Putamen (tissue), 1 donor: ENCODE measurements at regions not wholly inside any gene's neighbourhood (a gene's known extent, or its start where the extent isn't known, plus 50 kb on each side); places are given as distances from the start of the nearest gene placed in this dataset.
"Not testable (repeated sequence)": the region's sequence is repeated elsewhere in the genome, so short reads cannot be mapped to it uniquely, and the experiment has no call there.

Source experiments
- DNase-seq: peaks from one replicate; pipeline ENCODE4 v3.0.0-alpha.2; 2016; ENCODE audit warnings: low spot score

GRCh38 chr9:106056328-106056727 lies 362.0 kb downstream of the TMEM38B start:
- DNase-seq, result no peak

DNA sequence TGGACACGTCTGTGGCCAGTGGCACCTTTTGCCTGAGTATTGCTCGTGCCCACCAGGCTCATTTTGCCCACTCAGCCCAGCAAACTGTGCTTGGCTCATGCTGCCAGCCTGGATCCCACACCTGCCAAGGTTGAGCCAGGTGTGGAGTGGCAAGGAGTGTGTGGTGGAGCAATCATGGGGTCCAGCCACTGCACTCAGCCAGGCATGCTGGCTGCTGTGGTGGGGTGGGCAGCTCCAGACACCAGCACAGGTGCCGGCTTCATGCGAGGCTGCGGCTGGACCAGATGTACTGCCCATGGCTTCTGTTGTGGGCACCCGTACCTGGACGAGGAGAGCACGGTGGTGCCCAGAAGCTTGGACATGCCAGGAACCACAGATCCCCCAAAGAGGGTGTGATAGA lies 364.1 kb downstream of the TMEM38B start:
- no peak for DNase-seq

DNA sequence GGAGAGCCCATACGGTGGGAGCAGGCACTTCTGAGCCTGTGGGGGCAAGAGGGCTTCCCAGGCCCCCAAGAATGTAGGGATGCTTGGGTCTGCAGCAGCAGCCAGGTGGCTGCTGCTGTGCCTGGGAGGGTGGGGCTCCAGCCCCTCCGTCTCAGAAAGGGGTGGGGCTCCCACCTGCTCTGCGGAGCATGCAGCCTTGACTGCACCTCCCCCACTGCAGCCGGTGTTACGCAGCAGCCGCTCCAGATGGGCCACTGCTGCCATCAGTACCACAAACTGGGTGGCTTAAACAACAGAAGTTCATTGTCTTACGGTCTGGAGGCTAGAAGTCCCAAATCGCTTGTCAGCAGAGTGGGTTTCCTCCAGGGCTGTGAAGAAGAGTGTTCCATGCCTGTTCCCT lies 365.5 kb downstream of the TMEM38B start:
- DNase-seq, result no peak

GRCh38 chr9:106060885-106061284 lies 366.5 kb downstream of the TMEM38B start:
- DNase-seq, result no peak

GRCh38 chr9:106062250-106062649 lies 367.9 kb downstream of the TMEM38B start:
- no peak for DNase-seq

DNA sequence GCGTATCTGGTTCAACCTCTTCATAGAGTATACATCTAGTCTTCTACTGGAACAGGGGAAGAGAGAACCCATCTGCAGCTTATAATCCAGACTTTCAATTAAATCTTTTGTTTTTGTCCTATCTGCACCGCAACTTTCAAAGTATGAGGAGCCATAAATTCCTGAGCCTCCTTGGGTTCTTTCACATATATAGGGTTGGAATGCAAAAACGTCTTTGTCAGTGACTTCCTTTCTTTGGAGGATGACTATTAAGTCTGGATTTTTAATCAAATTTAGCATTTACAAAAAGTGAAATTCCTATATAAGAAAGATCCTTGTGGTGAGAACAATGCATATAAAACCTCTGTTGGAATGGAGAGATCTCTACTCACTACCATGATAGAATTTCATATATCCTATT lies 370.8 kb downstream of the TMEM38B start:
- no peak for DNase-seq

GRCh38 chr9:106065579-106066214 lies 371.4 kb downstream of the TMEM38B start:
- DNase-seq, result no peak

DNA sequence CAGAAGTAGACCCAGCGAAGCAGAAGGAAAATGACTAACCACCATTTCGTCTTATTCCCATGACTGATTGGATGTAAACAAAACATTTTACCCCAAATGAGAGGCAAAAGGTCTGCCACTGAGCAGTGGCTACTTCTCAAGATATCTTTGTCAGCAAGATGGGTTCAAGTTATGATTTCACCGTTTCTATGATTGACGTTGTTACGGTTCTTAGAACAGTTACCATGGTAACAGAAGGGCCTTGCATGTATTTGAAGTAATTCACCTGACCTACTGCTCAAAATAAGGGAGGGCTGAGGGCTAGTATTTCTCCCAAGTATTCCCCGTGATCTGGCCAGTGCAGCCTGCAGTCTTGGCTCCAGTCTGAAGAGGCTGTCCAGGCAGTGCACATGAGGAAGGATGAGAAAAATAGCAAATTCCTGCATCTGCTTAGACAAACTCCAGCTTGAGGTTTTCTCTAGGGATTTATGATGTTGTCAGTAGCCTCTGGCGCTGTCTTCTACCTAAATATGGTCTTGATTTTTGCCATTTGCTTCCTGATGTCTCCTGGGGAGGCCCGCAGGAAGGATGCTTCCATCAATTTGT lies 372.7 kb downstream of the TMEM38B start:
- no peak for DNase-seq

- no peak for DNase-seq
Measured at GRCh38 chr9:106069241-106069640, 374.9 kb downstream of the TMEM38B start.

- no peak for DNase-seq
Measured at GRCh38 chr9:106072421-106072820, 378.1 kb downstream of the TMEM38B start.

DNA sequence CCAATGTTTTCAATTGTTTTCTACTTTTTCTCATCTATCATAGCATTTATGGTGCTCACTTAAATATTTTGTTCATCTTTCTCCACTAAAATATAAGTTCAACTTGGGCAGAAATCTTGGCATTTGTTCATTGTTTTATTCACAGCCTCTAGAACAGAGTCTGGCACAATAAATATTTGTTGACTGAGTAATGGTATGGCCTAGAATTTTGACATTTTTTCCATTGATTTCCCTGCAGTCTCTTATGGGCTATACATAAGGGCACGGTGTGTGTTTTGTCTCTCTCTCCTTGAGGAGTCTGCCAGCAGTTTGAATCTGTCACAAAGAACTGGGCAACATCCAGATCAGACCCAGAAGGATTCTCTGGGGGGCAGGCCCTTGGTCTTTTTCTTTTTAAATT lies 379.7 kb downstream of the TMEM38B start:
- no peak for DNase-seq

- DNase-seq, result no peak
Measured at GRCh38 chr9:106075236-106075959, 381.1 kb downstream of the TMEM38B start.

GRCh38 chr9:106075960-106076327 lies 381.6 kb downstream of the TMEM38B start:
- no peak for DNase-seq

- no peak for DNase-seq
Measured at GRCh38 chr9:106076711-106077110, 382.4 kb downstream of the TMEM38B start.

DNA sequence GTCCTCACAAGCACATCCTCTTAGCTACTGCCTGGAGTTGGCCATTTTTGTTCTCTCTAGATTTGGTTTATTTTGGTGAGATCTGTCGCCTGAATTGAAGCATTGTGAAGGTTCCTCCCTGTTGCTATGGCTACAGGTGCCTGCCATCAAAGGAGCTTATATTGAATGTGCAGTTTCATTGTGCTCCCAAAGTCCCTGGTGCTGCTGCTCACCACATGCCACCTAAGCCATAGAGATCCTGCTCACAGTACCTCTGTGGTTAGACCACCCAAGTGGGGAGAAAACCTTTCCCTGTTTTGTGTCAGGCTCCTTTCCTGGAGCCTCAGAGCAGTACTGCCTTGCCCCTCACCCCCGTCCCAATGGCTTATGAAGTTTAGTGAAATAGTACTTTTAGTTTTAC lies 383.4 kb downstream of the TMEM38B start:
- DNase-seq, result peak; percentile 2

- DNase-seq, result no peak
Measured at GRCh38 chr9:106082621-106083020, 388.3 kb downstream of the TMEM38B start.

GRCh38 chr9:106084702-106085101 lies 390.4 kb downstream of the TMEM38B start:
- no peak for DNase-seq

DNA sequence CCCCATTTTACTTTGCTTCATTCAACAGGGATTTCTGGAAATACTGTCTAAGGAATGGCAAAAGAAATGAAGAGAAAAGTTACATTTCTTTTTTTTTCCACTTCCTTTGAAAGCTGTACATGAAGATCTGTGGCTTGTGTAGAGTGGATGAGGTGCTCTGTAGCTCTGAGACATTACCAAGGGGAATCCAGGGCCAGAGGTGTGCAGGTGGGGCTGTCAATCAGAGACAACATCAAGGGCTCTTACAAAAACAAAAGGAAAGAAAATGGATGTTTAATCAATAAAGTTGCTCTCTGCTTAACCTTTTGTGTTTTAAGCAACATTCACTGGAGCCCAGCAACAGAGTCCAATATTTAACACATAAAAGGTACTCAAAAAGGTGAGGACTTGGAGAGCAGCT lies 391.1 kb downstream of the TMEM38B start:
- no peak for DNase-seq

GRCh38 chr9:106092083-106092482 lies 397.7 kb downstream of the TMEM38B start:
- no peak for DNase-seq

DNA sequence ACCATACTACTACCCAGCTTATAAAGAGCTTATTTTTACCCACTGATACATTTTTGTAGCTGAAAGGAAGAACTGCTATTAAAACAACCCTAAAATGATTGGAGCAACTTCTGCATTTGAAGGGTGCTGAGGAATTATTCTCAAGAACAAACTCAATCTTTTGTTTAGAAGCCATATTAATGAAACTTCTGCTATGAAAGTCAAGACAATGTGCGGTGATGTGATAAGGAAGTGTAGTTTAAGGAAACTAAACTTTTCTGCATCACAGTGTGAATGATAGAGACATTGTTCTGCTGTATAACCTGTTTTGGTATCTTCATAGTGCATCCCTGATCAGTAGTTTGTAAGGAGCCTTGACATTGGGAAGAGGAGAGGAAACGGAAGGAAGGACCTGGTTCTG lies 408.5 kb downstream of the TMEM38B start:
- no peak for DNase-seq

DNA sequence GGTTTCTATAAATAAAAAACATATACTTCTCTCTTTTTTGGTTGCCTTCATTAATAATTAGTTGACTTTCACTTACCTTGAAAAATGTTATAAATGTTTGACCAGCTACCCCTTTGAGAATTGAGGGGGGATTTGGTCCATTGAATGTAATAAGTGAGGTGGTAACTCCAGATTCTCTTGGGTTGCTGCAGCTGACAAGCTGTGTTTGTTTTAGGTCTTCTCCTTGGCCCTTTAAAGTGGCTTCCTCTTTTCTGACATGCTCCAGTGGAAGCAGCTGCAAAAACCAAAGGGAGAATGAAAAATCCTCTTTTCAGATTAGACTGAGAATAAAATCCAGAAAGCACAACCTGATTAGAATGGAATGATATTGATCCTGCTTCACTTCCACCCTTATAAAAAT lies 410.5 kb downstream of the TMEM38B start:
- DNase-seq, result no peak

GRCh38 chr9:106106396-106106795 lies 412.1 kb downstream of the TMEM38B start:
- no peak for DNase-seq

DNA sequence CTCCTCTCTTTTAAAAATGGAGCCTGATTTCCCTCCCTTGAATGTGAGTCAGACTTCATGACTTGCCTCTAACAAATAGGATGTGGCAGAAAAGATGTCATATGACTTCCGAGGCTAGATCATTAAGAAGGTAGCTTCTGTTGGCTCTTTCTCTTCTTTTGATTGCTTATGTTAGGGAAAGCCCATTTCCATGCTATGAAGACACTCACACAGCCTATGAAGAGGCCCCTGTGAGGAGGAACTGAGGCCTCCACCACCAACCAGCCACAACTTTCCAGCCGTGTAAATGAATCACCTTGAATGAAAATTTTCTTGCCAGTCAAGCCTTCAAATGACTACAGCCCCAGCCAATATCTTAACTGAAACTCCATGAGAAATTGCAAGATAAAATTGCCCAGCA lies 413.4 kb downstream of the TMEM38B start:
- DNase-seq, result no peak

- not testable (repeated sequence) for DNase-seq
Measured at GRCh38 chr9:106109706-106110105, 415.4 kb downstream of the TMEM38B start.
